GM18520 (cell line): ENCODE measurements at regions not wholly inside any gene's neighbourhood (a gene's known extent, or its start where the extent isn't known, plus 50 kb on each side); places are given as distances from the start of the nearest gene placed in this dataset.
"Not testable (repeated sequence)": the region's sequence is repeated elsewhere in the genome, so short reads cannot be mapped to it uniquely, and the experiment has no call there.

Experiments used
- ATAC-seq: cut with Tn5 transposase; IDR thresholded peaks from one replicate; pipeline ENCODE4 v1.9.1; 2021; ENCODE audit not compliant: unreplicated experiment

GRCh38 chr9:41839786-41840185 is 289.4 kb downstream of the CNTNAP3B start:
- ATAC-seq = not testable (repeated sequence)

- ATAC-seq = not testable (repeated sequence)
Measured at GRCh38 chr9:41838953-41839352, 290.3 kb downstream of the CNTNAP3B start.

GRCh38 chr9:41838562-41838851 is 290.7 kb downstream of the CNTNAP3B start:
- ATAC-seq = not testable (repeated sequence)

GRCh38 chr9:41837684-41838561 is 291.3 kb downstream of the CNTNAP3B start:
- not testable (repeated sequence) for ATAC-seq

GRCh38 chr9:41833108-41833507 is 296.1 kb downstream of the CNTNAP3B start:
- ATAC-seq = not testable (repeated sequence)

GRCh38 chr9:41824723-41825122 is 304.5 kb downstream of the CNTNAP3B start:
- not testable (repeated sequence) for ATAC-seq

- not testable (repeated sequence) for ATAC-seq
Measured at GRCh38 chr9:41802706-41803105, 326.5 kb downstream of the CNTNAP3B start.

GRCh38 chr9:41798684-41799083 is 330.5 kb downstream of the CNTNAP3B start:
- not testable (repeated sequence) for ATAC-seq

- not testable (repeated sequence) for ATAC-seq
Measured at GRCh38 chr9:41790719-41791363, 338.4 kb downstream of the CNTNAP3B start.

- ATAC-seq = not testable (repeated sequence)
Measured at GRCh38 chr9:41790007-41790406, 339.2 kb downstream of the CNTNAP3B start.

GRCh38 chr9:41789387-41789786 is 339.8 kb downstream of the CNTNAP3B start:
- ATAC-seq = not testable (repeated sequence)

- peak; percentile 44 for ATAC-seq
Measured at GRCh38 chr9:41787951-41788350, 341.3 kb downstream of the CNTNAP3B start.

- not testable (repeated sequence) for ATAC-seq
Measured at GRCh38 chr9:41787270-41787669, 342.0 kb downstream of the CNTNAP3B start.

- ATAC-seq = not testable (repeated sequence)
Measured at GRCh38 chr9:41784006-41784405, 345.2 kb downstream of the CNTNAP3B start.

GRCh38 chr9:41783070-41783810 is 346.0 kb downstream of the CNTNAP3B start:
- ATAC-seq = not testable (repeated sequence)

- ATAC-seq = not testable (repeated sequence)
Measured at GRCh38 chr9:41781899-41782298, 347.3 kb downstream of the CNTNAP3B start.

GRCh38 chr9:41779897-41780406 is 349.3 kb downstream of the CNTNAP3B start:
- not testable (repeated sequence) for ATAC-seq

- ATAC-seq = not testable (repeated sequence)
Measured at GRCh38 chr9:41779192-41779591, 350.0 kb downstream of the CNTNAP3B start.

- ATAC-seq = not testable (repeated sequence)
Measured at GRCh38 chr9:41778535-41779071, 350.6 kb downstream of the CNTNAP3B start.

- not testable (repeated sequence) for ATAC-seq
Measured at GRCh38 chr9:41777536-41777935, 351.7 kb downstream of the CNTNAP3B start.

- not testable (repeated sequence) for ATAC-seq
Measured at GRCh38 chr9:41772541-41772940, 356.7 kb downstream of the CNTNAP3B start.
